IPS-15b (cell line): ENCODE measurements at regions not wholly inside any gene's neighbourhood (a gene's known extent, or its start where the extent isn't known, plus 50 kb on each side); places are given as distances from the start of the nearest gene placed in this dataset.

ENCODE experiments used
- H3K27me3 ChIP-seq: one replicate; pipeline ENCODE4 v1.6.1; 2013; ENCODE audit warnings: low read length; ENCODE audit not compliant: control insufficient read depth, insufficient read depth
- H3K36me3 ChIP-seq: one replicate; pipeline ENCODE4 v1.6.1; 2013; ENCODE audit warnings: low read length; ENCODE audit not compliant: control insufficient read depth, insufficient read depth
- H3K4me1 ChIP-seq: one replicate; pipeline ENCODE4 v1.6.1; 2013; ENCODE audit warnings: mild to moderate bottlenecking, low read length; ENCODE audit not compliant: control insufficient read depth, insufficient read depth
- H3K4me3 ChIP-seq: one replicate; pipeline ENCODE4 v1.5.1; 2013; ENCODE audit warnings: low read depth, low read length
- H3K9ac ChIP-seq: one replicate; pipeline ENCODE4 v1.6.1; 2013; ENCODE audit warnings: low read depth, mild to moderate bottlenecking, low read length
- H3K9me3 ChIP-seq: one replicate; pipeline ENCODE4 v1.6.1; 2013; ENCODE audit warnings: mild to moderate bottlenecking, low read length; ENCODE audit not compliant: control insufficient read depth, insufficient read depth

DNA sequence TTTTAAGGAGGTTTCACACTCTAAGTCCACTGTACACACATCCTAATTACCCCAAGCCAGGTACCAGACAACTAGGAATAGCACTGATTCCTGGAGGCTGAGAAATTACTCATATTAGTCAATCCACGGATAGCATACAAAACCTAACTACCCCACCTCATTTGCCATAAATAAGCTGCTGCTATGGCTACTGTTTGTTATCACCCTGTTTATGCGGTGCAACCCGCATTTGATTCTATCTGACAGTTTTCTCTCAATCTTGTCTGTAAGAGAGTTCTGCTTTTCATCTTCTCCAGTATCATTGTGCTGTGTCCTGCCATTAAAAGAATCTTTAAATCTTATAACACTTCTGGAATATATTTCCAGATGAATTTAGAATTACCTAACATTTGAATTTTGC is 1496.5 kb downstream of the PLA2G4A start:
- Histone ChIP-seq H3K4me1 (peaks cover 7% of the 10 kb centered on the region), H3K9ac (no peak overlapping the region), H3K4me3 (no peak overlapping the region), H3K9me3 (no peaks in the 10 kb centered on the region), H3K36me3 (no peaks in the 10 kb centered on the region), H3K27me3 (no peaks in the 10 kb centered on the region)

GRCh38 chr1:188343914-188344313 is 1515.2 kb downstream of the PLA2G4A start:
- Histone ChIP-seq H3K27me3 (no peaks in the 10 kb centered on the region), H3K4me1 (no peaks in the 10 kb centered on the region), H3K4me3 (no peak overlapping the region), H3K9ac (no peak overlapping the region), H3K36me3 (no peaks in the 10 kb centered on the region), H3K9me3 (no peaks in the 10 kb centered on the region)

DNA sequence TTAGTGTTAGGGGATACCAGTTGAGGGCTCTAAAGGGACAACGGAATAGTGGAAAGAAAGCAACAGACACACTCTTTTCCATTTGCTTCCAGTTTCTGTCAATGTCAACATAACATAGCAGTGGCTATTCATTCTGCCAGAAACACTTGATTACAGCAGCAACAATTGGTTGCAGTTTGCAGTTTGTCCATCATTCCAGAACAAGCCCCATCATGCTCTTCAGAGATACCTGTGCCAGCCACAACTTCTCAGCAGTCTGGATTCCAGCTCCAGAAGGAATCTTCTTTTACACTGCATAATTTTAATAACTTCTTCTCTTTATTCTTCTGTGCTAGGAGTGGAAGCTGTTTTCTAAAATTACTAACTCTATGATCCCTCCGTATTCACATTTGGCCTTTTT is 1521.4 kb downstream of the PLA2G4A start:
- no peak overlapping the region for H3K9ac ChIP-seq
- no peaks in the 10 kb centered on the region for H3K4me1 ChIP-seq
- no peaks in the 10 kb centered on the region for H3K36me3 ChIP-seq
- H3K4me3 ChIP-seq = no peak overlapping the region
- H3K27me3 ChIP-seq = no peaks in the 10 kb centered on the region
- no peaks in the 10 kb centered on the region for H3K9me3 ChIP-seq

GRCh38 chr1:188355082-188355481 is 1526.3 kb downstream of the PLA2G4A start:
- Histone ChIP-seq H3K9me3 (peaks cover 4% of the 10 kb centered on the region), H3K36me3 (no peaks in the 10 kb centered on the region), H3K4me3 (no peak overlapping the region), H3K9ac (no peak overlapping the region), H3K27me3 (no peaks in the 10 kb centered on the region), H3K4me1 (no peaks in the 10 kb centered on the region)

DNA sequence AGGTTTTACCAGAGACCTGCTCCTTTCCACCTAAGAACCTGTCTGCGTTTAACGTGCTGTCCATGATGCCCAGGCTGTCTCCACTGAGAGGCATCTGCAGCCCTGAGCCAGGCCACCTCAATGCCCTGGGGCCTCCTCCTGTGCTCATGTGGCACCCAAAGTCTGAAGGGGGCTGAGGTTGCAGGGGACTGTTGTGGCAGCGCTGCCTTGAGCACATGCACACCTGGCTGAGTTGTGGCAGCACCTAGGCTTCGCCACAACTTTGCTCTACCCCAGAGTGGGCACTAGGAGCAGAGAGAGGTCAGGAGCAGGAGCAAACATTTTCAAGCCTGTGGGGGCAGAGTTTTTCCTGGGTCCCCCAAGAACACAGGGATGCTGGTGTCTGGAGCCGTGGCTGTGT is 1527.1 kb downstream of the PLA2G4A start:
- no peak overlapping the region for H3K9ac ChIP-seq
- no peaks in the 10 kb centered on the region for H3K36me3 ChIP-seq
- H3K4me3 ChIP-seq = no peak overlapping the region
- H3K9me3 ChIP-seq = peaks cover 4% of the 10 kb centered on the region
- H3K27me3 ChIP-seq = no peaks in the 10 kb centered on the region
- no peaks in the 10 kb centered on the region for H3K4me1 ChIP-seq

- H3K27me3 ChIP-seq = no peaks in the 10 kb centered on the region
- no peaks in the 10 kb centered on the region for H3K36me3 ChIP-seq
- no peak overlapping the region for H3K9ac ChIP-seq
- H3K4me3 ChIP-seq = no peak overlapping the region
- no peaks in the 10 kb centered on the region for H3K4me1 ChIP-seq
- H3K9me3 ChIP-seq = peaks cover 4% of the 10 kb centered on the region
These were observed 1530.6 kb downstream of the PLA2G4A start for GRCh38 chr1:188359315-188359714.

DNA sequence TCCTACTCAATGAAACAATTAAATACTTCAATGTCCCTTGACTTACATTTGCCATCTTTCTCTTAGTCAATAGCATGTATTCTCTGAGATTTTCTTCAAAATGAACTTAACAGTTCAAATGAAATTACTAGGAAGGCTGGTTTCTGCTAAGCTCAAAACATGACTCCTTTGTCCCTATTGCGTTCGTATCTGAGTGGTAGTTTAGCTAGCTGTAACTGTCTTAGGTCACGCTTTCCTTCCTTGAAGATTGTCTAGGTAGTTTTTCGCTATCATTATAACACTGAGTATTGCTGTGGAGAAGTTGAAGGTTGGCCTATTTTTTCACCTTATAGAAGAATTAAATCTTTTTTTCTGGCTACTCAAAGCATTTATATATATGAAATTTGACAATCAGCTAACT is 1535.2 kb downstream of the PLA2G4A start:
- H3K9ac ChIP-seq = no peak overlapping the region
- no peaks in the 10 kb centered on the region for H3K36me3 ChIP-seq
- no peak overlapping the region for H3K4me3 ChIP-seq
- peaks cover 13% of the 10 kb centered on the region for H3K4me1 ChIP-seq
- H3K27me3 ChIP-seq = no peaks in the 10 kb centered on the region
- peaks cover 2% of the 10 kb centered on the region for H3K9me3 ChIP-seq

GRCh38 chr1:188364927-188365449 is 1536.2 kb downstream of the PLA2G4A start:
- Histone ChIP-seq H3K4me1 (peaks cover 13% of the 10 kb centered on the region), H3K4me3 (no peak overlapping the region), H3K27me3 (no peaks in the 10 kb centered on the region), H3K9me3 (no peaks in the 10 kb centered on the region), H3K9ac (no peak overlapping the region), H3K36me3 (no peaks in the 10 kb centered on the region)

DNA sequence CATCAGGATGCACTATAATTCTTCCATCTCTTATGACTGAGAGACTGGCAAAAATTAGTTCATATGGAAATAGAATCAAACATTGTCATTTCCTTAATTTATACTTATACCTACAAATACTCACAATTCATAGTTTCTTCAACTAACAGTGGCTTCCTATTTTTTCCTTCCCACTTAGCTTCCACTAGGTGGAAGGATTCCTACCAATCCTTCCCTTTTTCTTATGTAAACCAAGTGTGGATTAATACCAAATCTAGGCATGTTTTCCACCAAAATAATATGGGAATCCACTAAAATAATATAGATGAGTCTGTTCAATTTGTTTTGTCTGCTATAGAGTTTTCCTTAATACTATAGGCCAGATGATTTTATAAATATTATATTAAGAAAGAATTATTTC is 1537.1 kb downstream of the PLA2G4A start:
- H3K9me3 ChIP-seq = no peaks in the 10 kb centered on the region
- H3K27me3 ChIP-seq = no peaks in the 10 kb centered on the region
- H3K36me3 ChIP-seq = no peaks in the 10 kb centered on the region
- H3K9ac ChIP-seq = no peak overlapping the region
- H3K4me3 ChIP-seq = no peak overlapping the region
- peaks cover 13% of the 10 kb centered on the region for H3K4me1 ChIP-seq

DNA sequence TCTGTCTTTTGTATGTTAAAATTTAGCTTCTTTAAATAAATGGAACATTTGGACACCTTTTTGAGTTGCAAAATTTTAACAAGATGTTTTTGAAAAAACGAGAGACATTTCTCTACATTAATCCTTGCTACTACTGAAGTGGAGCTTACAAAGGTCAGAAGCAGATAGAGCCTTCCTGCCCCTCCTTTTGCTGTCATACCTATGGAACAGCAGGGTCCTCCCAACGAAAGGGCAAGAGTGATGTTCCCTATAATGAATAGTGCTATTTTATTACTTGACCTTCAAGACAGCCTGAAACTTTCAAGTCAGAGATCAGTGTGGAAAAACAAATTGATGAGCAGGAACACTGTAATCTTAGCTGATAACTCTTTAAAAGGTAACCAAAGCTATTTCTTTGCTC is 1538.9 kb downstream of the PLA2G4A start:
- H3K4me3 ChIP-seq = no peak overlapping the region
- no peaks in the 10 kb centered on the region for H3K36me3 ChIP-seq
- H3K9ac ChIP-seq = no peak overlapping the region
- no peaks in the 10 kb centered on the region for H3K27me3 ChIP-seq
- H3K9me3 ChIP-seq = no peaks in the 10 kb centered on the region
- peaks cover 13% of the 10 kb centered on the region for H3K4me1 ChIP-seq

GRCh38 chr1:188371295-188371806 is 1542.6 kb downstream of the PLA2G4A start:
- peaks cover 3% of the 10 kb centered on the region for H3K4me1 ChIP-seq
- H3K9ac ChIP-seq = no peak overlapping the region
- H3K4me3 ChIP-seq = no peak overlapping the region
- no peaks in the 10 kb centered on the region for H3K27me3 ChIP-seq
- H3K36me3 ChIP-seq = no peaks in the 10 kb centered on the region
- H3K9me3 ChIP-seq = no peaks in the 10 kb centered on the region

GRCh38 chr1:188372821-188373220 is 1544.1 kb downstream of the PLA2G4A start:
- H3K9me3 ChIP-seq = no peaks in the 10 kb centered on the region
- H3K4me3 ChIP-seq = no peak overlapping the region
- no peaks in the 10 kb centered on the region for H3K4me1 ChIP-seq
- H3K36me3 ChIP-seq = no peaks in the 10 kb centered on the region
- H3K27me3 ChIP-seq = no peaks in the 10 kb centered on the region
- H3K9ac ChIP-seq = no peak overlapping the region
